GM12892 (cell line): ENCODE measurements at regions not wholly inside any gene's neighbourhood (a gene's known extent, or its start where the extent isn't known, plus 50 kb on each side); places are given as distances from the start of the nearest gene placed in this dataset.

ENCODE experiments used
- POLR2A ChIP-seq: IDR thresholded peaks from 2 replicates; pipeline ENCODE4 v1.6.1; 2011; ENCODE audit warnings: low read depth, low read length, control low read depth
- POLR2AphosphoS5 ChIP-seq: IDR thresholded peaks from 2 replicates; pipeline ENCODE4 v1.6.1; 2011; ENCODE audit warnings: low read depth, low read length, control low read depth
- TAF1 ChIP-seq: IDR thresholded peaks from 2 replicates; pipeline ENCODE4 v1.6.1; 2011; ENCODE audit warnings: low read depth, mild to moderate bottlenecking, control low read depth, low read length, borderline replicate concordance

DNA sequence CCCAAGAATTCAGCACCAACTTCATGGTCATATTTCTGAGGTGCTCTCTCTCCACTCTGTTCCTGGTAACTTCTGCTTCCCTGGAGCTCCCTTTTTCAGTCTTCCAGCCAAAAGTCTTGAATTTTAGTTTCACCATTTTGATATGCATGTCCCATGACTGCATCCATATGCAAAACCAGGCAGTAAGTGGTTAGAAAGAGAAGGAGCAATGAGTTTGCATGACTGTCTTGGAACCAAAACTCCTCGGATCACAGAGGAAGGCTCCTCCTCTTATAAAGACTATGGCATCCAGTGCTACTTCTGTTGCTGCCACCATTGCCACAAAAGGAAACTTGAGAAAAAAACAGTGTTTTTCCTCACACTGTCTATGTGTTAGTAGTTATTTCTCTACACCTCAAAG, 269.1 kb upstream of the GLI3 start:
- TF ChIP-seq POLR2A (no peak), POLR2AphosphoS5 (no peak), TAF1 (no peak)
